GM21723 (cell line): ENCODE measurements at regions not wholly inside any gene's neighbourhood (a gene's known extent, or its start where the extent isn't known, plus 50 kb on each side); places are given as distances from the start of the nearest gene placed in this dataset.
"Not testable (repeated sequence)": the region's sequence is repeated elsewhere in the genome, so short reads cannot be mapped to it uniquely, and the experiment has no call there.

Experiments
- ATAC-seq: cut with Tn5 transposase; IDR thresholded peaks from one replicate; pipeline ENCODE4 v1.9.1; 2021; ENCODE audit warnings: mild to moderate bottlenecking, moderate library complexity; ENCODE audit not compliant: unreplicated experiment

- ATAC-seq = peak; percentile 86
Observed at GRCh38 chr4:15162465-15163283, 160.4 kb downstream of the CPEB2 start.

GRCh38 chr4:15163284-15163645 lies 161.0 kb downstream of the CPEB2 start:
- ATAC-seq = no peak

- no peak for ATAC-seq
Observed at GRCh38 chr4:15164571-15164970, 162.3 kb downstream of the CPEB2 start.

GRCh38 chr4:15167743-15168142 lies 165.5 kb downstream of the CPEB2 start:
- no peak for ATAC-seq

GRCh38 chr4:15168759-15169158 lies 166.5 kb downstream of the CPEB2 start:
- ATAC-seq = no peak

GRCh38 chr4:15171725-15172124 lies 169.4 kb downstream of the CPEB2 start:
- no peak for ATAC-seq

- no peak for ATAC-seq
Observed at GRCh38 chr4:15173251-15173650, 171.0 kb downstream of the CPEB2 start.

GRCh38 chr4:15174168-15174567 lies 171.9 kb downstream of the CPEB2 start:
- ATAC-seq = not testable (repeated sequence)

- not testable (repeated sequence) for ATAC-seq
Observed at GRCh38 chr4:15179842-15180241, 177.6 kb downstream of the CPEB2 start.

- ATAC-seq = peak; percentile 57
Observed at GRCh38 chr4:15182600-15183220, 180.4 kb downstream of the CPEB2 start.

GRCh38 chr4:15186149-15186548 lies 183.9 kb downstream of the CPEB2 start:
- ATAC-seq = no peak

- ATAC-seq = no peak
Observed at GRCh38 chr4:15186806-15187205, 184.5 kb downstream of the CPEB2 start.

- peak; percentile 74 for ATAC-seq
Observed at GRCh38 chr4:15188605-15189539, 186.6 kb downstream of the CPEB2 start.

- no peak for ATAC-seq
Observed at GRCh38 chr4:15194520-15194919, 192.2 kb downstream of the CPEB2 start.

- ATAC-seq = no peak
Observed at GRCh38 chr4:15197005-15197404, 194.7 kb downstream of the CPEB2 start.

- ATAC-seq = no peak
Observed at GRCh38 chr4:15198070-15198727, 195.9 kb downstream of the CPEB2 start.

GRCh38 chr4:15201782-15202181 lies 199.5 kb downstream of the CPEB2 start:
- ATAC-seq = no peak

- no peak for ATAC-seq
Observed at GRCh38 chr4:15202481-15202880, 200.2 kb downstream of the CPEB2 start.

GRCh38 chr4:15206526-15206925 lies 204.2 kb downstream of the CPEB2 start:
- not testable (repeated sequence) for ATAC-seq

- ATAC-seq = no peak
Observed at GRCh38 chr4:15213302-15213970, 211.2 kb downstream of the CPEB2 start.
